ENCODE measurements at regions not wholly inside any gene's neighbourhood (a gene's known extent, or its start where the extent isn't known, plus 50 kb on each side); places are given as distances from the start of the nearest gene placed in this dataset.

GRCh38 chr14:84409435-84409834 lies 1120.5 kb upstream of the FLRT2 start:
- no peak for TF ChIP-seq CTCF (IDR thresholded peaks at IDR 0.05)
- no peak for TF ChIP-seq POLR2A (IDR thresholded peaks at IDR 0.05)
- TF ChIP-seq POLR2AphosphoS5 (IDR thresholded peaks at IDR 0.05), result no peak

Data from prostate gland (tissue), 2 donors.